ENCODE measurements at regions not wholly inside any gene's neighbourhood (a gene's known extent, or its start where the extent isn't known, plus 50 kb on each side); places are given as distances from the start of the nearest gene placed in this dataset.

DNA sequence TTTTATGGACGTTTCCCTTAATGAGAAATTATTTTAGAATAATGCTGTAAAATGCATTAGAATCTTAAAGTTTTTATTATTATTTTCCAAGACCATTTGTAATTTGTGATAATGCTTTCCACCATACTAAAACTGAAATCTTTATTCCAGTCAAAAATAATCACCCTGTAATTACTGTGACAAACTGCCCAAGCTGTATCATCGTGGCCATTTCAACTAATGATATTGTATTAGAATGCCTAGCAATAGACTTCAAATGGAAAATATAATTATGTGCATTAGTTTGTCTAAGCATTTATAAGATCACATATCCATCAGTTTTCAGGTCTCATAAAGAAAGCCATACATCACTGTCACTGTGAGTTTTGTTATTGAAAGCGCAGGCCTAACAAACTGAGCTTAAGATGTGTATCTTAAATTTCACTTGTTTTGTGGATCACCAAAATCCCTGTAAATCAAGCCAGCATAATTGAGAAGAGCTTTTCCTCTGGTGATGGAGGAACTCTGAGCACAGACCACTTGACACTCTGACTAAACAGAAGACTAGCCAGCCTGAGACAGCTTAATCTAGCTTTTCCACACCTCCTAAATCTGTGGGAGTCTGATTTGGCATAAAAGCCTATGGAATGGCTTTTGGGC lies 1312.2 kb upstream of the ACVR2A start:
- intact Hi-C loops (cut with micrococcal nuclease; ENCODE audit: unreplicated experiment), result no loop called here
- no peak for TF ChIP-seq EZH2 (IDR thresholded peaks at IDR 0.05; ENCODE audit: borderline replicate concordance, low read depth, low read length, poor library complexity, severe bottlenecking)
- TF ChIP-seq, protein P1, sequence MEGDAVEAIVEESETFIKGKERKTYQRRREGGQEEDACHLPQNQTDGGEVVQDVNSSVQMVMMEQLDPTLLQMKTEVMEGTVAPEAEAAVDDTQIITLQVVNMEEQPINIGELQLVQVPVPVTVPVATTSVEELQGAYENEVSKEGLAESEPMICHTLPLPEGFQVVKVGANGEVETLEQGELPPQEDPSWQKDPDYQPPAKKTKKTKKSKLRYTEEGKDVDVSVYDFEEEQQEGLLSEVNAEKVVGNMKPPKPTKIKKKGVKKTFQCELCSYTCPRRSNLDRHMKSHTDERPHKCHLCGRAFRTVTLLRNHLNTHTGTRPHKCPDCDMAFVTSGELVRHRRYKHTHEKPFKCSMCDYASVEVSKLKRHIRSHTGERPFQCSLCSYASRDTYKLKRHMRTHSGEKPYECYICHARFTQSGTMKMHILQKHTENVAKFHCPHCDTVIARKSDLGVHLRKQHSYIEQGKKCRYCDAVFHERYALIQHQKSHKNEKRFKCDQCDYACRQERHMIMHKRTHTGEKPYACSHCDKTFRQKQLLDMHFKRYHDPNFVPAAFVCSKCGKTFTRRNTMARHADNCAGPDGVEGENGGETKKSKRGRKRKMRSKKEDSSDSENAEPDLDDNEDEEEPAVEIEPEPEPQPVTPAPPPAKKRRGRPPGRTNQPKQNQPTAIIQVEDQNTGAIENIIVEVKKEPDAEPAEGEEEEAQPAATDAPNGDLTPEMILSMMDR (conservative IDR thresholded peaks at IDR 0.05; ENCODE audit: low read depth, low read length), result no peak
- ChIA-PET CTCF (no interaction called here), POLR2A (ENCODE audit: low non-redundant PET) (no interaction called here)
- Histone ChIP-seq H3K27ac (ENCODE audit: low read depth, low read length, poor library complexity, severe bottlenecking) (no peak overlapping the region), H3K27me3 (replicated peaks; ENCODE audit: insufficient read depth, low read depth, low read length, poor library complexity) (no peaks in the 10 kb centered on the region), H3K9me3 (ENCODE audit: low read depth, low read length, poor library complexity, severe bottlenecking) (no peaks in the 10 kb centered on the region), H3K36me3 (ENCODE audit: insufficient read depth, low read length, poor library complexity, severe bottlenecking) (no peaks in the 10 kb centered on the region), H3K4me3 (ENCODE audit: low read depth, low read length, poor library complexity, severe bottlenecking) (no peak overlapping the region), H3K4me1 (ENCODE audit: insufficient read depth, low read length, poor library complexity, severe bottlenecking) (no peaks in the 10 kb centered on the region)
- BruUV-seq (replicated peaks), result no TSS peak
- DNase-seq (ENCODE audit: low spot score), result no peak

DNA sequence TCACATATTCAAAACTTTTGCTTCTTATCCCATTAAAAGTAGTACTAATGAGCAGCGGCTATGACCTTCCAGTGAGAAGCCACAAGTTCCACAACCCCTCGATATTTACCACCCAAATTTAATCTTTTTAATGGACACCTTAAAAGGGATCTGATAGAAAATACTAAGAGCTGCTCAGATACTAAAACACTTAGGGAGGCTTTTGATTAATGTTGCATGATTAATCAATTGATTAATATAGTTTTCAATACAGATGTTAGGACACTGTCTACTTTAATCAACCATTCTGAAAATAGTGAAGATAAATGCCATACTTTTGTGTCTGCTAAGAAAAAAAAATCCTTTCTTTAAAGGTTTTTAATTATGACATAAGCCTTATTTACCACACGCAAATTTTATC lies 1312.8 kb upstream of the ACVR2A start:
- intact Hi-C loops (cut with micrococcal nuclease; ENCODE audit: unreplicated experiment), result no loop called here

DNA sequence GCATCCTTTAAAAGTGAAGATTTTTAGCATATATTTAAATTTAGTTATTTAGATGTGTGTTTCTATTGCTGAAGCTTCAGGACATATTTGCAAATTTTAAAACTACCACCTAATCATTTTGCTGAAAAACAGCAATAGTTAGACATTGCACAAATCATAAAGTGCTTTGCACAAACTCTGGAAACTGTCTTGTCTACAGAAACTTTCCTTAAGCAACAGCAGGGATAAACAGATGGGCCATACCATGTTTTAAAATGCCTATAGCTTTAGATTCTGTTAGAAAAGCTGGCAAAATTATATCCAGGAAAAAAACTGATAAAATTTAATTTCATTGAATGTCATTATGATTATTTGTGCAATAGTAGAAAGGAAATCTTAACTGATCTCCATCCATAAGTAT lies 1313.9 kb upstream of the ACVR2A start:
- Histone ChIP-seq H3K27ac (ENCODE audit: low read depth, low read length, poor library complexity, severe bottlenecking) (no peak overlapping the region), H3K9me3 (ENCODE audit: low read depth, low read length, poor library complexity, severe bottlenecking) (no peaks in the 10 kb centered on the region), H3K4me3 (ENCODE audit: low read depth, low read length, poor library complexity, severe bottlenecking) (no peak overlapping the region), H3K4me1 (ENCODE audit: insufficient read depth, low read length, poor library complexity, severe bottlenecking) (no peaks in the 10 kb centered on the region), H3K27me3 (replicated peaks; ENCODE audit: insufficient read depth, low read depth, low read length, poor library complexity) (no peaks in the 10 kb centered on the region), H3K36me3 (ENCODE audit: insufficient read depth, low read length, poor library complexity, severe bottlenecking) (no peaks in the 10 kb centered on the region)
- intact Hi-C loops (cut with micrococcal nuclease; ENCODE audit: unreplicated experiment), result no loop called here
- ChIA-PET CTCF (no interaction called here), POLR2A (ENCODE audit: low non-redundant PET) (no interaction called here)
- BruUV-seq (replicated peaks), result no TSS peak
- DNase-seq (ENCODE audit: low spot score), result no peak
- TF ChIP-seq EZH2 (IDR thresholded peaks at IDR 0.05; ENCODE audit: borderline replicate concordance, low read depth, low read length, poor library complexity, severe bottlenecking), result no peak
- TF ChIP-seq, protein P1 (conservative IDR thresholded peaks at IDR 0.05; ENCODE audit: low read depth, low read length), result no peak

More for the DNA sequence above, 1312.8 kb upstream of the ACVR2A start:
- ChIA-PET CTCF (no interaction called here), POLR2A (ENCODE audit: low non-redundant PET) (no interaction called here)
- H3K36me3 ChIP-seq (ENCODE audit: insufficient read depth, low read length, poor library complexity, severe bottlenecking), result no peaks in the 10 kb centered on the region
- H3K27ac ChIP-seq (ENCODE audit: low read depth, low read length, poor library complexity, severe bottlenecking), result no peak overlapping the region
- H3K9me3 ChIP-seq (ENCODE audit: low read depth, low read length, poor library complexity, severe bottlenecking), result no peaks in the 10 kb centered on the region
- DNase-seq (ENCODE audit: low spot score), result no peak
- no peaks in the 10 kb centered on the region for H3K27me3 ChIP-seq (replicated peaks; ENCODE audit: insufficient read depth, low read depth, low read length, poor library complexity)
- no TSS peak for BruUV-seq (replicated peaks)
- no peak for TF ChIP-seq EZH2 (IDR thresholded peaks at IDR 0.05; ENCODE audit: borderline replicate concordance, low read depth, low read length, poor library complexity, severe bottlenecking)
- TF ChIP-seq, protein P1 (conservative IDR thresholded peaks at IDR 0.05; ENCODE audit: low read depth, low read length), result no peak
- no peaks in the 10 kb centered on the region for H3K4me1 ChIP-seq (ENCODE audit: insufficient read depth, low read length, poor library complexity, severe bottlenecking)
- H3K4me3 ChIP-seq (ENCODE audit: low read depth, low read length, poor library complexity, severe bottlenecking), result no peak overlapping the region
